GM23338 (cell line): ENCODE measurements at regions not wholly inside any gene's neighbourhood (a gene's known extent, or its start where the extent isn't known, plus 50 kb on each side); places are given as distances from the start of the nearest gene placed in this dataset.

Source experiments
- ATAC-seq: fragments of 200-7000 bp; cut with Tn5 transposase; 3 replicates; pipeline ENCODE4 v1.9.1; 2020
- DNase-seq: peaks from one replicate; pipeline ENCODE4 v3.0.0-alpha.2; 2015; ENCODE audit warnings: low spot score
- H2AFZ ChIP-seq: fragments of 200-600 bp; sonication (generic); 2 replicates; pipeline ENCODE4 v1.8.0; 2016; ENCODE audit warnings: antibody characterized with exemption, mild to moderate bottlenecking, moderate library complexity
- H3F3A ChIP-seq: fragments of 200-600 bp; sonication (generic); replicated peaks from 2 replicates; pipeline ENCODE4 v1.8.0; 2017; ENCODE audit warnings: antibody characterized with exemption, mixed run types, low read depth
- H3K27ac ChIP-seq: fragments of 200-600 bp; sonication (generic); 2 replicates; pipeline ENCODE4 v1.6.1; 2016; ENCODE audit warnings: low read depth
- H3K27me3 ChIP-seq: fragments of 200-600 bp; sonication (generic); 2 replicates; pipeline ENCODE4 v1.8.0; 2016; ENCODE audit warnings: mild to moderate bottlenecking, mixed run types, moderate library complexity; ENCODE audit not compliant: insufficient read depth
- H3K36me3 ChIP-seq: fragments of 200-600 bp; sonication (generic); 2 replicates; pipeline ENCODE4 v1.8.0; 2016; ENCODE audit warnings: mild to moderate bottlenecking; ENCODE audit not compliant: insufficient read depth
- H3K4me1 ChIP-seq: fragments of 200-600 bp; sonication (generic); 2 replicates; pipeline ENCODE4 v1.8.0; 2016; ENCODE audit warnings: mild to moderate bottlenecking, moderate library complexity; ENCODE audit not compliant: insufficient read depth
- H3K4me2 ChIP-seq: fragments of 200-600 bp; sonication (generic); 2 replicates; pipeline ENCODE4 v1.7.1; 2017; ENCODE audit warnings: mixed run types
- H3K4me3 ChIP-seq: fragments of 200-600 bp; sonication (generic); 2 replicates; pipeline ENCODE4 v1.6.1; 2016; ENCODE audit warnings: mixed run types
- H3K79me2 ChIP-seq: fragments of 200-600 bp; sonication (generic); replicated peaks from 2 replicates; pipeline ENCODE4 v1.8.0; 2017; ENCODE audit warnings: mild to moderate bottlenecking; ENCODE audit not compliant: insufficient read depth
- H3K9me2 ChIP-seq: fragments of 200-600 bp; sonication (generic); 2 replicates; pipeline ENCODE4 v1.8.0; 2017; ENCODE audit not compliant: insufficient read depth
- H4K20me1 ChIP-seq: fragments of 200-600 bp; sonication (generic); replicated peaks from 2 replicates; pipeline ENCODE4 v1.8.0; 2017; ENCODE audit warnings: mild to moderate bottlenecking; ENCODE audit not compliant: insufficient read depth
- H3K27ac Mint-ChIP-seq: 2 replicates; pipeline ENCODE4 v1.8.0; 2020; ENCODE audit warnings: inconsistent platforms, mild to moderate bottlenecking, moderate library complexity, mixed read lengths
- H3K27me3 Mint-ChIP-seq: 3 replicates; pipeline ENCODE4 v1.8.0; 2022; ENCODE audit warnings: low read depth, mild to moderate bottlenecking, moderate library complexity, mixed read lengths, inconsistent platforms; ENCODE audit not compliant: insufficient read depth, poor library complexity
- H3K36me3 Mint-ChIP-seq: 3 replicates; pipeline ENCODE4 v1.8.0; 2021; ENCODE audit warnings: low read depth, mild to moderate bottlenecking, inconsistent platforms, moderate library complexity, mixed read lengths
- H3K4me1 Mint-ChIP-seq: 3 replicates; pipeline ENCODE4 v1.8.0; 2020; ENCODE audit warnings: mild to moderate bottlenecking, inconsistent platforms, mixed read lengths
- H3K4me3 Mint-ChIP-seq: 3 replicates; pipeline ENCODE4 v1.8.0; 2021; ENCODE audit warnings: moderate library complexity, mild to moderate bottlenecking, inconsistent platforms, mixed read lengths
- H3K9me3 Mint-ChIP-seq: 3 replicates; pipeline ENCODE4 v1.8.0; 2020; ENCODE audit warnings: moderate library complexity, mild to moderate bottlenecking, inconsistent platforms, mixed read lengths
- CREB1 ChIP-seq: fragments of 250-450 bp; sonication (Bioruptor Pico); IDR thresholded peaks from 2 replicates; pipeline ENCODE4 v1.5.0; 2020; ENCODE audit warnings: low read depth, mild to moderate bottlenecking, moderate library complexity
- EZH2 ChIP-seq: fragments of 200-600 bp; sonication (generic); IDR thresholded peaks from one replicate; pipeline ENCODE4 v1.8.0; 2017; ENCODE audit warnings: antibody characterized with exemption, mild to moderate bottlenecking, low read depth; ENCODE audit not compliant: unreplicated experiment
- JUNB ChIP-seq: IDR thresholded peaks from one replicate; pipeline ENCODE4 v1.6.1; 2016; ENCODE audit warnings: antibody characterized with exemption; ENCODE audit not compliant: unreplicated experiment
- NANOG ChIP-seq: IDR thresholded peaks from 2 replicates; pipeline ENCODE4 v1.6.1; 2016; ENCODE audit warnings: antibody characterized with exemption, borderline replicate concordance
- POLR2AphosphoS5 ChIP-seq: IDR thresholded peaks from 2 replicates; pipeline ENCODE4 v1.6.1; 2016; ENCODE audit warnings: antibody characterized with exemption, low read depth
- STAT1 ChIP-seq: IDR thresholded peaks from one replicate; pipeline ENCODE4 v1.6.1; 2016; ENCODE audit warnings: antibody characterized with exemption; ENCODE audit not compliant: unreplicated experiment
- ZNF331 ChIP-seq: fragments of 250-450 bp; sonication (Bioruptor Pico); IDR thresholded peaks from 2 replicates; pipeline ENCODE4 v1.5.0; 2020; ENCODE audit warnings: low read depth, mild to moderate bottlenecking, moderate library complexity
- TF ChIP-seq, protein P1 (sequence below): IDR thresholded peaks from 2 replicates; pipeline ENCODE4 v1.6.1; 2016; ENCODE audit warnings: antibody characterized with exemption
- TF ChIP-seq, protein P2 (sequence below): IDR thresholded peaks from one replicate; pipeline ENCODE4 v1.6.1; 2018; ENCODE audit warnings: antibody characterized with exemption; ENCODE audit not compliant: unreplicated experiment

DNA sequence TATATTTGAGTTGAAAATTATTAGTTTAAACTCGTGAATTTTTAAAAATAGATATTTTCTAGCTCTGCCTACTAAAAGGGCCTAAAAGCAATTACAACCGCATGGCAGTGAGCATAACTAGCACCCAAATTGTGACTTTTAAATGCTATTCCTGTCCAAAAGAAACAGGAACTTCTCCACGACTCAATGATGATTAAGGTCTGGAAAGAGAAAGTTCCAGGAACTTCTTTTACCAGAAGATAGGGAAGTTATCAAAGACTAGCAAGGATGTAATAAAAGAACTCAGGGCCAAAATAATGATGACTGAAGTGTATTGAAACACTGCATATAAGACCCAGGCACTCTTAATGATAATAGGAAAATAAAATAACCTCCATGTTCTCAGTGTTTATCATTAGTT, 313.0 kb downstream of the PLPP3 start:
- no peaks in the 10 kb centered on the region for H3K27me3 Mint-ChIP-seq
- H3K27ac ChIP-seq, result no peak overlapping the region
- H3K4me1 ChIP-seq, result no peaks in the 10 kb centered on the region
- H3K4me2 ChIP-seq, result no peak overlapping the region
- H3K4me3 ChIP-seq, result no peak overlapping the region
- H3K27ac Mint-ChIP-seq, result no peak overlapping the region
- H3K9me2 ChIP-seq, result no peaks in the 10 kb centered on the region
- H4K20me1 ChIP-seq, result no peaks in the 10 kb centered on the region
- no peak overlapping the region for H2AFZ ChIP-seq
- TF ChIP-seq, protein P1, sequence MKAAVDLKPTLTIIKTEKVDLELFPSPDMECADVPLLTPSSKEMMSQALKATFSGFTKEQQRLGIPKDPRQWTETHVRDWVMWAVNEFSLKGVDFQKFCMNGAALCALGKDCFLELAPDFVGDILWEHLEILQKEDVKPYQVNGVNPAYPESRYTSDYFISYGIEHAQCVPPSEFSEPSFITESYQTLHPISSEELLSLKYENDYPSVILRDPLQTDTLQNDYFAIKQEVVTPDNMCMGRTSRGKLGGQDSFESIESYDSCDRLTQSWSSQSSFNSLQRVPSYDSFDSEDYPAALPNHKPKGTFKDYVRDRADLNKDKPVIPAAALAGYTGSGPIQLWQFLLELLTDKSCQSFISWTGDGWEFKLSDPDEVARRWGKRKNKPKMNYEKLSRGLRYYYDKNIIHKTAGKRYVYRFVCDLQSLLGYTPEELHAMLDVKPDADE, result no peak
- TF ChIP-seq, protein P2, sequence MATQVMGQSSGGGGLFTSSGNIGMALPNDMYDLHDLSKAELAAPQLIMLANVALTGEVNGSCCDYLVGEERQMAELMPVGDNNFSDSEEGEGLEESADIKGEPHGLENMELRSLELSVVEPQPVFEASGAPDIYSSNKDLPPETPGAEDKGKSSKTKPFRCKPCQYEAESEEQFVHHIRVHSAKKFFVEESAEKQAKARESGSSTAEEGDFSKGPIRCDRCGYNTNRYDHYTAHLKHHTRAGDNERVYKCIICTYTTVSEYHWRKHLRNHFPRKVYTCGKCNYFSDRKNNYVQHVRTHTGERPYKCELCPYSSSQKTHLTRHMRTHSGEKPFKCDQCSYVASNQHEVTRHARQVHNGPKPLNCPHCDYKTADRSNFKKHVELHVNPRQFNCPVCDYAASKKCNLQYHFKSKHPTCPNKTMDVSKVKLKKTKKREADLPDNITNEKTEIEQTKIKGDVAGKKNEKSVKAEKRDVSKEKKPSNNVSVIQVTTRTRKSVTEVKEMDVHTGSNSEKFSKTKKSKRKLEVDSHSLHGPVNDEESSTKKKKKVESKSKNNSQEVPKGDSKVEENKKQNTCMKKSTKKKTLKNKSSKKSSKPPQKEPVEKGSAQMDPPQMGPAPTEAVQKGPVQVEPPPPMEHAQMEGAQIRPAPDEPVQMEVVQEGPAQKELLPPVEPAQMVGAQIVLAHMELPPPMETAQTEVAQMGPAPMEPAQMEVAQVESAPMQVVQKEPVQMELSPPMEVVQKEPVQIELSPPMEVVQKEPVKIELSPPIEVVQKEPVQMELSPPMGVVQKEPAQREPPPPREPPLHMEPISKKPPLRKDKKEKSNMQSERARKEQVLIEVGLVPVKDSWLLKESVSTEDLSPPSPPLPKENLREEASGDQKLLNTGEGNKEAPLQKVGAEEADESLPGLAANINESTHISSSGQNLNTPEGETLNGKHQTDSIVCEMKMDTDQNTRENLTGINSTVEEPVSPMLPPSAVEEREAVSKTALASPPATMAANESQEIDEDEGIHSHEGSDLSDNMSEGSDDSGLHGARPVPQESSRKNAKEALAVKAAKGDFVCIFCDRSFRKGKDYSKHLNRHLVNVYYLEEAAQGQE, result no peak
- TF ChIP-seq CREB1 (CRISPR knock-in tag) (no peak), STAT1 (no peak), JUNB (no peak), ZNF331 (CRISPR knock-in tag) (no peak), NANOG (no peak)
- no peaks in the 10 kb centered on the region for H3K79me2 ChIP-seq
- H3K36me3 ChIP-seq, result no peaks in the 10 kb centered on the region
- H3K4me1 Mint-ChIP-seq, result no peaks in the 10 kb centered on the region
- DNase-seq (no peak), ATAC-seq (no peak)
- no peaks in the 10 kb centered on the region for H3F3A ChIP-seq
- H3K27me3 ChIP-seq, result no peaks in the 10 kb centered on the region
- H3K9me3 Mint-ChIP-seq, result no peaks in the 10 kb centered on the region
- no peak overlapping the region for H3K4me3 Mint-ChIP-seq
- no peaks in the 10 kb centered on the region for H3K36me3 Mint-ChIP-seq

- Histone ChIP-seq H2AFZ (no peak overlapping the region), H4K20me1 (no peaks in the 10 kb centered on the region), H3F3A (no peaks in the 10 kb centered on the region), H3K36me3 (no peaks in the 10 kb centered on the region), H3K9me2 (no peaks in the 10 kb centered on the region), H3K27ac (no peak overlapping the region), H3K4me2 (no peak overlapping the region), H3K79me2 (no peaks in the 10 kb centered on the region), H3K4me1 (no peaks in the 10 kb centered on the region), H3K27me3 (no peaks in the 10 kb centered on the region), H3K4me3 (no peak overlapping the region)
- Mint-ChIP-seq H3K4me3 (no peak overlapping the region), H3K9me3 (0 out of 3 replicates have a peak, but pooled peaks cover 2% of the 10 kb centered on the region), H3K27me3 (no peaks in the 10 kb centered on the region), H3K4me1 (no peaks in the 10 kb centered on the region), H3K36me3 (no peaks in the 10 kb centered on the region), H3K27ac (no peak overlapping the region)
- TF ChIP-seq JUNB (no peak), POLR2AphosphoS5 (no peak), ZNF331 (CRISPR knock-in tag) (no peak), EZH2 (no peak)
- DNase-seq, result no peak
- ATAC-seq, result no peak
Measured at GRCh38 chr1:56265216-56265615, 314.1 kb downstream of the PLPP3 start.
